Skeletal muscle tissue (tissue), 3 donors: ENCODE measurements at regions not wholly inside any gene's neighbourhood (a gene's known extent, or its start where the extent isn't known, plus 50 kb on each side); places are given as distances from the start of the nearest gene placed in this dataset.
"Not testable (repeated sequence)": the region's sequence is repeated elsewhere in the genome, so short reads cannot be mapped to it uniquely, and the experiment has no call there.

Source experiments
- H3K27ac ChIP-seq: one replicate; pipeline ENCODE4 v1.7.0; 2013; ENCODE audit warnings: mild to moderate bottlenecking, low read depth, low read length, inconsistent platforms
- H3K27me3 ChIP-seq, 3 donors: one replicate each; pipeline ENCODE4 v1.7.0; 2013; ENCODE audit warnings: low read length in 3 of 3; ENCODE audit not compliant: control insufficient read depth in 3 of 3, insufficient read depth in 3 of 3
- H3K36me3 ChIP-seq, 3 donors: one replicate each; pipeline ENCODE4 v1.7.0; 2013; ENCODE audit warnings: low read length in 3 of 3; ENCODE audit not compliant: control insufficient read depth in 3 of 3, insufficient read depth in 3 of 3
- H3K4me1 ChIP-seq, 3 donors: one replicate each; pipeline ENCODE4 v1.7.0; 2013; ENCODE audit warnings: low read length in 3 of 3, mild to moderate bottlenecking in 3 of 3; ENCODE audit not compliant: control insufficient read depth in 3 of 3, insufficient read depth in 3 of 3
- H3K4me3 ChIP-seq, 3 donors: one replicate each; pipeline ENCODE4 v1.7.0; 2013; ENCODE audit warnings: low read length in 3 of 3
- H3K9ac ChIP-seq, 3 donors: one replicate each; pipeline ENCODE4 v1.7.0; 2013; ENCODE audit warnings: low read length in 3 of 3, mild to moderate bottlenecking in 3 of 3, moderate library complexity in 2 of 3, low read depth in 1 of 3
- H3K9me3 ChIP-seq, 3 donors: one replicate each; pipeline ENCODE4 v1.7.0; 2013; ENCODE audit warnings: low read length in 3 of 3; ENCODE audit not compliant: control insufficient read depth in 3 of 3
- donor health status: Osteomylitis.

GRCh38 chr13:58950911-58951310 lies 1212.8 kb downstream of the DIAPH3 start:
- Histone ChIP-seq H3K9ac (no peak overlapping the region), H3K27ac (no peak overlapping the region), H3K36me3 (no peaks in the 10 kb centered on the region), H3K27me3 (no peaks in the 10 kb centered on the region), H3K9me3 (no peaks in the 10 kb centered on the region), H3K4me1 (no peaks in the 10 kb centered on the region), H3K4me3 (no peak overlapping the region)

- Histone ChIP-seq H3K27me3 (no peaks in the 10 kb centered on the region), H3K4me1 (no peaks in the 10 kb centered on the region), H3K36me3 (no peaks in the 10 kb centered on the region), H3K9ac (no peak overlapping the region), H3K27ac (no peak overlapping the region), H3K9me3 (no peaks in the 10 kb centered on the region), H3K4me3 (no peak overlapping the region)
These were observed 1210.1 kb downstream of the DIAPH3 start for GRCh38 chr13:58953638-58954037.

GRCh38 chr13:58955546-58956385 lies 1208.0 kb downstream of the DIAPH3 start:
- no peaks in the 10 kb centered on the region for H3K4me1 ChIP-seq
- H3K9ac ChIP-seq: no peak overlapping the region
- no peak overlapping the region for H3K4me3 ChIP-seq
- H3K9me3 ChIP-seq: no peaks in the 10 kb centered on the region
- H3K27me3 ChIP-seq: no peaks in the 10 kb centered on the region
- no peak overlapping the region for H3K27ac ChIP-seq
- H3K36me3 ChIP-seq: no peaks in the 10 kb centered on the region

- H3K9ac ChIP-seq, H3K4me3 ChIP-seq, H3K4me1 ChIP-seq, H3K27me3 ChIP-seq, H3K9me3 ChIP-seq, H3K27ac ChIP-seq, H3K36me3 ChIP-seq: not testable (repeated sequence)
These were observed 1205.6 kb downstream of the DIAPH3 start for GRCh38 chr13:58958097-58958496.

- Histone ChIP-seq H3K4me3 (no peak overlapping the region), H3K27ac (no peak overlapping the region), H3K9ac (no peak overlapping the region), H3K27me3 (no peaks in the 10 kb centered on the region), H3K4me1 (no peaks in the 10 kb centered on the region), H3K9me3 (no peaks in the 10 kb centered on the region), H3K36me3 (no peaks in the 10 kb centered on the region)
These were observed 1202.8 kb downstream of the DIAPH3 start for GRCh38 chr13:58960888-58961287.

GRCh38 chr13:58963321-58963720 lies 1200.4 kb downstream of the DIAPH3 start:
- Histone ChIP-seq H3K36me3 (no peaks in the 10 kb centered on the region), H3K9ac (no peak overlapping the region), H3K27me3 (no peaks in the 10 kb centered on the region)

GRCh38 chr13:58964048-58964447 lies 1199.7 kb downstream of the DIAPH3 start:
- Histone ChIP-seq H3K4me3 (no peak overlapping the region), H3K36me3 (no peaks in the 10 kb centered on the region), H3K4me1 (no peaks in the 10 kb centered on the region), H3K9ac (no peak overlapping the region), H3K9me3 (no peaks in the 10 kb centered on the region), H3K27me3 (no peaks in the 10 kb centered on the region), H3K27ac (no peak overlapping the region)

More at GRCh38 chr13:58963321-58963720, 1200.4 kb downstream of the DIAPH3 start:
- Histone ChIP-seq H3K4me3 (no peak overlapping the region), H3K4me1 (no peaks in the 10 kb centered on the region), H3K9me3 (no peaks in the 10 kb centered on the region), H3K27ac (no peak overlapping the region)

GRCh38 chr13:58977085-58977484 lies 1186.6 kb downstream of the DIAPH3 start:
- Histone ChIP-seq H3K4me3 (no peak overlapping the region), H3K4me1 (no peaks in the 10 kb centered on the region), H3K27me3 (no peaks in the 10 kb centered on the region), H3K27ac (no peak overlapping the region), H3K36me3 (no peaks in the 10 kb centered on the region), H3K9me3 (no peaks in the 10 kb centered on the region), H3K9ac (no peak overlapping the region)

GRCh38 chr13:58978331-58978730 lies 1185.4 kb downstream of the DIAPH3 start:
- Histone ChIP-seq H3K27ac (no peak overlapping the region), H3K9me3 (no peaks in the 10 kb centered on the region), H3K27me3 (no peaks in the 10 kb centered on the region), H3K4me3 (no peak overlapping the region), H3K36me3 (no peaks in the 10 kb centered on the region), H3K4me1 (no peaks in the 10 kb centered on the region), H3K9ac (no peak overlapping the region)

GRCh38 chr13:58979851-58980250 lies 1183.9 kb downstream of the DIAPH3 start:
- Histone ChIP-seq H3K9ac (no peak overlapping the region), H3K27me3 (no peaks in the 10 kb centered on the region), H3K4me3 (no peak overlapping the region), H3K36me3 (no peaks in the 10 kb centered on the region), H3K4me1 (no peaks in the 10 kb centered on the region), H3K9me3 (no peaks in the 10 kb centered on the region), H3K27ac (no peak overlapping the region)
